Kidney epithelial cell (primary cell): ENCODE measurements at regions not wholly inside any gene's neighbourhood (a gene's known extent, or its start where the extent isn't known, plus 50 kb on each side); places are given as distances from the start of the nearest gene placed in this dataset.

ENCODE experiments used
- DNase-seq: peaks from one replicate; pipeline ENCODE4 v3.0.0-alpha.2; 2010; ENCODE audit warnings: low read depth
- H3K27me3 ChIP-seq: 2 replicates; pipeline ENCODE4 v1.6.0; 2011; ENCODE audit warnings: low read length; ENCODE audit not compliant: control insufficient read depth, insufficient read depth
- H3K36me3 ChIP-seq: 2 replicates; pipeline ENCODE4 v1.5.1; 2011; ENCODE audit warnings: low read length; ENCODE audit not compliant: control insufficient read depth, insufficient read depth
- H3K4me3 ChIP-seq: 2 replicates; pipeline ENCODE4 v1.5.1; 2011; ENCODE audit warnings: low read depth, mild to moderate bottlenecking, control low read depth, low read length
- CTCF ChIP-seq: IDR thresholded peaks from 2 replicates; pipeline ENCODE4 v1.5.1; 2011; ENCODE audit warnings: mild to moderate bottlenecking, moderate library complexity, low read length, control low read depth, inconsistent platforms; ENCODE audit not compliant: insufficient read depth, poor library complexity, severe bottlenecking

- Histone ChIP-seq H3K4me3 (no peak overlapping the region), H3K27me3 (no peaks in the 10 kb centered on the region), H3K36me3 (no peaks in the 10 kb centered on the region)
- DNase-seq, result no peak
- TF ChIP-seq CTCF, result no peak
Observed at GRCh38 chr1:57916041-57916440, 492.2 kb upstream of the DAB1 start.

DNA sequence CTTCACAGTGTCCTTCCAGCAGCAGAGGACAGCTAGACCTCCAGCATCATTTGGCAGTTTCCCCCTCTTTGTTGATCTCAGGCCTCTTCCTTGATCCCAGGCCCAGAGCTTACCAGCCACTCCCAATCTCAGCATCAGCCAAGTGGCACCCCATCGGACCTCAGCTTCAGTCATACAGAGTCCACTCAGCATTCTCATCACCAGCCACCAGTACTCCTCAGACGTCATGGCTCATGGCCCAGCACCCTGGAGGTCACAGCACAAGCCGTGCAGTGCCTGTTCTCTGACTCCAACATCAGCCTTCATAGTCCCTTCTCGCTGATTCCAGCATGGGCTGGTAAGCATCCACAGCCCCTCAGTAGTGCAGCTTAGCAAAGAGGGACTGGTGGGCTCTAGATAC is 487.6 kb upstream of the DAB1 start:
- TF ChIP-seq CTCF, result no peak
- H3K36me3 ChIP-seq, result no peaks in the 10 kb centered on the region
- no peaks in the 10 kb centered on the region for H3K27me3 ChIP-seq
- DNase-seq, result no peak
- H3K4me3 ChIP-seq, result no peak overlapping the region

- DNase-seq, result no peak
- Histone ChIP-seq H3K36me3 (no peaks in the 10 kb centered on the region), H3K27me3 (no peaks in the 10 kb centered on the region), H3K4me3 (no peak overlapping the region)
- TF ChIP-seq CTCF, result no peak
Observed at GRCh38 chr1:57910782-57911181, 486.9 kb upstream of the DAB1 start.

GRCh38 chr1:57910305-57910704 is 486.4 kb upstream of the DAB1 start:
- DNase-seq, result no peak

GRCh38 chr1:57908147-57908890 is 484.5 kb upstream of the DAB1 start:
- no peaks in the 10 kb centered on the region for H3K36me3 ChIP-seq
- no peak for DNase-seq
- no peak for TF ChIP-seq CTCF
- no peak overlapping the region for H3K4me3 ChIP-seq
- H3K27me3 ChIP-seq, result no peaks in the 10 kb centered on the region

More at GRCh38 chr1:57910305-57910704, 486.4 kb upstream of the DAB1 start:
- no peaks in the 10 kb centered on the region for H3K27me3 ChIP-seq
- H3K36me3 ChIP-seq, result no peaks in the 10 kb centered on the region
- no peak for TF ChIP-seq CTCF
- no peak overlapping the region for H3K4me3 ChIP-seq

- no peak for DNase-seq
- no peaks in the 10 kb centered on the region for H3K27me3 ChIP-seq
- H3K4me3 ChIP-seq, result no peak overlapping the region
- TF ChIP-seq CTCF, result no peak
- no peaks in the 10 kb centered on the region for H3K36me3 ChIP-seq
Observed at GRCh38 chr1:57901208-57901919, 477.5 kb upstream of the DAB1 start.
